Fibroblast of the aortic adventitia (primary cell): ENCODE measurements at regions not wholly inside any gene's neighbourhood (a gene's known extent, or its start where the extent isn't known, plus 50 kb on each side); places are given as distances from the start of the nearest gene placed in this dataset.

Experiments used
- DNase-seq: peaks from one replicate; pipeline ENCODE4 v3.0.0-alpha.2; 2010; ENCODE audit warnings: low read depth
- H3K4me3 ChIP-seq: 2 replicates; pipeline ENCODE4 v1.5.1; 2011; ENCODE audit warnings: low read depth, mild to moderate bottlenecking, control low read depth, low read length, moderate library complexity
- CTCF ChIP-seq: IDR thresholded peaks from 2 replicates; pipeline ENCODE4 v1.5.1; 2011; ENCODE audit warnings: mild to moderate bottlenecking, low read length, control low read depth, inconsistent platforms; ENCODE audit not compliant: insufficient read depth

GRCh38 chr11:123284454-123284853 lies 89.4 kb upstream of the CLMP start:
- no peak for DNase-seq
- H3K4me3 ChIP-seq = no peak overlapping the region
- no peak for TF ChIP-seq CTCF

- no peak overlapping the region for H3K4me3 ChIP-seq
- no peak for TF ChIP-seq CTCF
- DNase-seq = no peak
Observed at GRCh38 chr11:123282597-123282996, 87.5 kb upstream of the CLMP start.

- DNase-seq = no peak
- TF ChIP-seq CTCF = no peak
Observed at GRCh38 chr11:123273616-123274015, 78.6 kb upstream of the CLMP start.

GRCh38 chr11:123272565-123272964 lies 77.5 kb upstream of the CLMP start:
- H3K4me3 ChIP-seq = no peak overlapping the region
- no peak for TF ChIP-seq CTCF
- no peak for DNase-seq

More at GRCh38 chr11:123273616-123274015, 78.6 kb upstream of the CLMP start:
- no peak overlapping the region for H3K4me3 ChIP-seq

- H3K4me3 ChIP-seq = no peak overlapping the region
- TF ChIP-seq CTCF = no peak
- no peak for DNase-seq
Observed at GRCh38 chr11:123268156-123268555, 73.1 kb upstream of the CLMP start.

GRCh38 chr11:123265951-123266350 lies 70.9 kb upstream of the CLMP start:
- DNase-seq = no peak
- no peak for TF ChIP-seq CTCF
- H3K4me3 ChIP-seq = no peak overlapping the region

GRCh38 chr11:123264431-123264780 lies 69.4 kb upstream of the CLMP start:
- H3K4me3 ChIP-seq = no peak overlapping the region
- no peak for TF ChIP-seq CTCF
- DNase-seq = no peak
